ENCODE measurements at regions not wholly inside any gene's neighbourhood (a gene's known extent, or its start where the extent isn't known, plus 50 kb on each side); places are given as distances from the start of the nearest gene placed in this dataset.
"Not testable (repeated sequence)": the region's sequence is repeated elsewhere in the genome, so short reads cannot be mapped to it uniquely, and the experiment has no call there.

- no peak overlapping the region for H3K4me3 ChIP-seq (ENCODE audit: low read length)
- no peak overlapping the region for H3K9ac ChIP-seq (ENCODE audit: low read length)
- no peaks in the 10 kb centered on the region for H3K36me3 ChIP-seq (ENCODE audit: control insufficient read depth, insufficient read depth, low read length)
- peaks cover 45% of the 10 kb centered on the region for H3K27me3 ChIP-seq (ENCODE audit: control insufficient read depth, insufficient read depth, low read length)
- H3K9me3 ChIP-seq (ENCODE audit: control insufficient read depth, low read length): no peaks in the 10 kb centered on the region
- H3K4me1 ChIP-seq (ENCODE audit: control insufficient read depth, insufficient read depth, low read length): no peaks in the 10 kb centered on the region
These were observed 51.2 kb upstream of the LBX1 start for GRCh38 chr10:101280511-101280910.

- H3K9me3 ChIP-seq (ENCODE audit: control insufficient read depth, low read length); H3K4me1 ChIP-seq (ENCODE audit: control insufficient read depth, insufficient read depth, low read length); H3K36me3 ChIP-seq (ENCODE audit: control insufficient read depth, insufficient read depth, low read length); H3K9ac ChIP-seq (ENCODE audit: low read length); H3K4me3 ChIP-seq (ENCODE audit: low read length): not testable (repeated sequence)
- peaks cover 47% of the 10 kb centered on the region for H3K27me3 ChIP-seq (ENCODE audit: control insufficient read depth, insufficient read depth, low read length)
These were observed 51.7 kb upstream of the LBX1 start for GRCh38 chr10:101280921-101281320.

GRCh38 chr10:101282947-101283346 is 53.7 kb upstream of the LBX1 start:
- Histone ChIP-seq H3K9me3 (ENCODE audit: control insufficient read depth, low read length) (no peaks in the 10 kb centered on the region), H3K4me3 (ENCODE audit: low read length) (no peak overlapping the region), H3K36me3 (ENCODE audit: control insufficient read depth, insufficient read depth, low read length) (no peaks in the 10 kb centered on the region), H3K9ac (ENCODE audit: low read length) (no peak overlapping the region), H3K4me1 (ENCODE audit: control insufficient read depth, insufficient read depth, low read length) (no peaks in the 10 kb centered on the region), H3K27me3 (ENCODE audit: control insufficient read depth, insufficient read depth, low read length) (peaks cover 62% of the 10 kb centered on the region)

- H3K9me3 ChIP-seq (ENCODE audit: control insufficient read depth, low read length): no peaks in the 10 kb centered on the region
- H3K9ac ChIP-seq (ENCODE audit: low read length): no peak overlapping the region
- H3K36me3 ChIP-seq (ENCODE audit: control insufficient read depth, insufficient read depth, low read length): no peaks in the 10 kb centered on the region
- H3K27me3 ChIP-seq (ENCODE audit: control insufficient read depth, insufficient read depth, low read length): peaks cover 70% of the 10 kb centered on the region
- no peaks in the 10 kb centered on the region for H3K4me1 ChIP-seq (ENCODE audit: control insufficient read depth, insufficient read depth, low read length)
- H3K4me3 ChIP-seq (ENCODE audit: low read length): no peak overlapping the region
These were observed 54.5 kb upstream of the LBX1 start for GRCh38 chr10:101283762-101284100.

- Histone ChIP-seq H3K4me1 (ENCODE audit: control insufficient read depth, insufficient read depth, low read length) (no peaks in the 10 kb centered on the region), H3K27me3 (ENCODE audit: control insufficient read depth, insufficient read depth, low read length) (peaks cover 74% of the 10 kb centered on the region), H3K9me3 (ENCODE audit: control insufficient read depth, low read length) (no peaks in the 10 kb centered on the region), H3K9ac (ENCODE audit: low read length) (no peak overlapping the region), H3K36me3 (ENCODE audit: control insufficient read depth, insufficient read depth, low read length) (no peaks in the 10 kb centered on the region), H3K4me3 (ENCODE audit: low read length) (no peak overlapping the region)
These were observed 55.0 kb upstream of the LBX1 start for GRCh38 chr10:101284101-101284743.

GRCh38 chr10:101284744-101285463 is 55.6 kb upstream of the LBX1 start:
- Histone ChIP-seq H3K4me3 (ENCODE audit: low read length) (no peak overlapping the region), H3K27me3 (ENCODE audit: control insufficient read depth, insufficient read depth, low read length) (peaks cover 81% of the 10 kb centered on the region)

GRCh38 chr10:101285519-101286070 is 56.3 kb upstream of the LBX1 start:
- no peaks in the 10 kb centered on the region for H3K4me1 ChIP-seq (ENCODE audit: control insufficient read depth, insufficient read depth, low read length)
- H3K36me3 ChIP-seq (ENCODE audit: control insufficient read depth, insufficient read depth, low read length): no peaks in the 10 kb centered on the region
- H3K9me3 ChIP-seq (ENCODE audit: control insufficient read depth, low read length): no peaks in the 10 kb centered on the region
- H3K9ac ChIP-seq (ENCODE audit: low read length): no peak overlapping the region
- peaks cover 88% of the 10 kb centered on the region for H3K27me3 ChIP-seq (ENCODE audit: control insufficient read depth, insufficient read depth, low read length)
- no peak overlapping the region for H3K4me3 ChIP-seq (ENCODE audit: low read length)

More at GRCh38 chr10:101284744-101285463, 55.6 kb upstream of the LBX1 start:
- H3K36me3 ChIP-seq (ENCODE audit: control insufficient read depth, insufficient read depth, low read length): no peaks in the 10 kb centered on the region
- no peaks in the 10 kb centered on the region for H3K4me1 ChIP-seq (ENCODE audit: control insufficient read depth, insufficient read depth, low read length)
- no peaks in the 10 kb centered on the region for H3K9me3 ChIP-seq (ENCODE audit: control insufficient read depth, low read length)
- no peak overlapping the region for H3K9ac ChIP-seq (ENCODE audit: low read length)

GRCh38 chr10:101286248-101287046 is 57.2 kb upstream of the LBX1 start:
- peaks cover 96% of the 10 kb centered on the region for H3K27me3 ChIP-seq (ENCODE audit: control insufficient read depth, insufficient read depth, low read length)
- no peaks in the 10 kb centered on the region for H3K9me3 ChIP-seq (ENCODE audit: control insufficient read depth, low read length)
- no peak overlapping the region for H3K9ac ChIP-seq (ENCODE audit: low read length)
- H3K4me1 ChIP-seq (ENCODE audit: control insufficient read depth, insufficient read depth, low read length): peaks cover 7% of the 10 kb centered on the region
- H3K36me3 ChIP-seq (ENCODE audit: control insufficient read depth, insufficient read depth, low read length): no peaks in the 10 kb centered on the region
- H3K4me3 ChIP-seq (ENCODE audit: low read length): no peak overlapping the region

- Histone ChIP-seq H3K9me3 (ENCODE audit: control insufficient read depth, low read length) (no peaks in the 10 kb centered on the region), H3K9ac (ENCODE audit: low read length) (no peak overlapping the region), H3K27me3 (ENCODE audit: control insufficient read depth, insufficient read depth, low read length) (peaks cover 96% of the 10 kb centered on the region), H3K4me1 (ENCODE audit: control insufficient read depth, insufficient read depth, low read length) (peaks cover 14% of the 10 kb centered on the region), H3K36me3 (ENCODE audit: control insufficient read depth, insufficient read depth, low read length) (no peaks in the 10 kb centered on the region), H3K4me3 (ENCODE audit: low read length) (no peak overlapping the region)
These were observed 58.1 kb upstream of the LBX1 start for GRCh38 chr10:101287183-101287996.

GRCh38 chr10:101287997-101288635 is 58.9 kb upstream of the LBX1 start:
- no peak overlapping the region for H3K4me3 ChIP-seq (ENCODE audit: low read length)
- H3K9me3 ChIP-seq (ENCODE audit: control insufficient read depth, low read length): no peaks in the 10 kb centered on the region
- peaks cover 96% of the 10 kb centered on the region for H3K27me3 ChIP-seq (ENCODE audit: control insufficient read depth, insufficient read depth, low read length)
- no peaks in the 10 kb centered on the region for H3K36me3 ChIP-seq (ENCODE audit: control insufficient read depth, insufficient read depth, low read length)
- peaks cover 20% of the 10 kb centered on the region for H3K4me1 ChIP-seq (ENCODE audit: control insufficient read depth, insufficient read depth, low read length)
- no peak overlapping the region for H3K9ac ChIP-seq (ENCODE audit: low read length)

GRCh38 chr10:101289541-101289940 is 60.3 kb upstream of the LBX1 start:
- Histone ChIP-seq H3K4me3 (ENCODE audit: low read length) (no peak overlapping the region), H3K27me3 (ENCODE audit: control insufficient read depth, insufficient read depth, low read length) (peaks cover 95% of the 10 kb centered on the region), H3K9me3 (ENCODE audit: control insufficient read depth, low read length) (no peaks in the 10 kb centered on the region), H3K9ac (ENCODE audit: low read length) (no peak overlapping the region), H3K36me3 (ENCODE audit: control insufficient read depth, insufficient read depth, low read length) (no peaks in the 10 kb centered on the region), H3K4me1 (ENCODE audit: control insufficient read depth, insufficient read depth, low read length) (peaks cover 20% of the 10 kb centered on the region)
